Adrenal gland (tissue), 9 donors: ENCODE measurements at regions not wholly inside any gene's neighbourhood (a gene's known extent, or its start where the extent isn't known, plus 50 kb on each side); places are given as distances from the start of the nearest gene placed in this dataset.

Experiments
- DNase-seq, 7 donors: peaks; one replicate each; pipeline ENCODE4 v3.0.0-alpha.2; 2019 to 2020
- H3K27ac ChIP-seq, 5 donors: fragments of 200-600 bp; sonication (generic) in 4 of 5; 1 replicate in 3 of 5; 2 replicates in 2 of 5; pipeline versions ENCODE4 v1.5.1 to v1.8.0; 2016 to 2020; ENCODE audit warnings: mild to moderate bottlenecking in 1 of 5
- H3K27me3 ChIP-seq: fragments of 200-600 bp; 2 replicates; pipeline ENCODE4 v1.8.0; 2021
- H3K36me3 ChIP-seq, 2 donors: fragments of 200-600 bp; replicated peaks in 1 of 2; 1 replicate in 1 of 2; 2 replicates in 1 of 2; pipeline versions ENCODE4 v1.5.1 to v1.8.0; 2018 to 2022
- H3K4me1 ChIP-seq, 2 donors: fragments of 200-600 bp; replicated peaks in 1 of 2; 1 replicate in 1 of 2; 2 replicates in 1 of 2; pipeline versions ENCODE4 v1.5.1 to v1.8.0; 2018 to 2021
- H3K4me3 ChIP-seq, 4 donors: fragments of 200-600 bp; sonication (generic) in 3 of 4; one replicate each; pipeline ENCODE4 v1.5.1; 2016 to 2018
- H3K9me3 ChIP-seq, 3 donors: fragments of 200-600 bp; sonication (generic) in 1 of 3; replicated peaks in 1 of 3; 1 replicate in 2 of 3; 2 replicates in 1 of 3; pipeline versions ENCODE4 v1.5.1 to v1.8.0; 2016 to 2021
- CTCF ChIP-seq, 6 experiments: fragments of 450-650 bp in 4 of 6; fragments of 200-600 bp in 2 of 6; sonication (generic) in 1 of 6; IDR thresholded peaks; 1 replicate in 5 of 6; 2 replicates in 1 of 6; pipeline versions ENCODE4 v1.5.1 to v1.8.0; 2016 to 2021; ENCODE audit warnings: antibody characterized with exemption in 6 of 6, mild to moderate bottlenecking in 2 of 6, moderate library complexity in 1 of 6
- POLR2A ChIP-seq, 2 donors: fragments of 450-650 bp; IDR thresholded peaks; one replicate each; pipeline ENCODE4 v1.6.1; 2017; ENCODE audit warnings: antibody characterized with exemption in 2 of 2, mild to moderate bottlenecking in 2 of 2, moderate library complexity in 1 of 2
- WGBS, 4 donors: extraction: QIAGEN DNeasy Blood & Tissue Kit in 2 of 4; methylation state at CpG; one replicate each; pipeline versions ENCODE4 v1.1.5 to v1.1.7; 2013 to 2017; 5-methylcytosine and 5-hydroxymethylcytosine counted together
- intact Hi-C, 2 donors: fragments of 100-400 bp; cut with DNase I; formaldehyde crosslinking; loops; one replicate each; pipeline versions ENCODE4 v1.14.1 to v1.15.0; 2022 to 2023
- donor health status: healthy with polysubstance abuse.
- donor health status: Bipolar disorder and iron deficiency.
- donor health status: DM: yes; HTN: yes; CAD: no.
- donor health status: DM: no; HTN: no; CAD: no.
- donor health status: DM: no; HTN: no; CAD: no.

DNA sequence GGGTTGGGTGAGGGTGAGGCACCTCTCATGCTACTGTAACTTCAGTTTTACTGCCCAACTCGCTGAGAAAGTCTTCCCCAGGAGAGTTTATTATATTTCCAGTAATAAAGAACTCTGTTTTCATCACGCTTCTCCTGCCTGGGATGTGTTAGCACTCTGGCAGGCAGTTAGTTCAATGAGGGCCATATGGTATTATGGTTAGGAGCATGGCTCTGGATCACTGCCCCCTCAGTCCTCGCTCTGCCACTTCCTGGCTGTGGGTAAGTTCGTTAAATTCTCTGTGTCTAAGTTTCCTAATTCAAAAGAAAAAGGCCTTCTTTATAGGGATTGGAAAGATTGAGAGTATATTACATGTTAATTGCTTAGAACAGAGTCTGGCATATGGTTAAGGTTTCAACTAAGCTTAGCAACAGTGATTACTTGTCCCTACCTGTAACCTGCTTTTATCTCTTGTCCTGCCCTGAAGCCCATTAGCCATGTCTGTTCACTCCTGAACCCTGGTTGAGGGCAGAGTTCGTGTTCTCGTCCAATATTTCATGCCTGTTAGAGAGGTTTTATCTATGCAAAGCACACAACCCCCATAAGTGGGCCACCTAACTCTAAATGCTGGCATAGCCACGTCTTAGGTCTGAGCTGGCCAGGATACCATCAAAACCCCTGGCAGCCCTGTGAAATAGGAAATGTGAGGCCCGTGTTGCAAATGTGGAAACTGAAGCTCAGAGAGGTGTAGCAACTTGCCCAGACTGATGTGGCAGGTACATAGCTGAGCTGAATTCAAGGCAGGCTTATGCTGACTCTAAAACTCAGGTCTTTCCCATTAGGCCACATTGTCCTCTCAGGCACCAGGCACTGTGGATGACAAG is 342.5 kb upstream of the JARID2 start:
- 77 to 88% (median 79%) methylated on average over 8 of the region's 8 CpGs for WGBS, 4 donors
- Histone ChIP-seq H3K27me3 (no peaks in the 10 kb centered on the region), H3K36me3 (no peaks in the 10 kb centered on the region), H3K27ac (no peak overlapping the region), H3K9me3 (no peaks in the 10 kb centered on the region), H3K4me3 (no peak overlapping the region), H3K4me1 (no peaks in the 10 kb centered on the region)
- DNase-seq: no peak
- TF ChIP-seq CTCF (IDR thresholded peaks at IDR 0.05) (no peak), POLR2A (IDR thresholded peaks at IDR 0.05) (no peak)
- intact Hi-C loops: no loop called here

DNA sequence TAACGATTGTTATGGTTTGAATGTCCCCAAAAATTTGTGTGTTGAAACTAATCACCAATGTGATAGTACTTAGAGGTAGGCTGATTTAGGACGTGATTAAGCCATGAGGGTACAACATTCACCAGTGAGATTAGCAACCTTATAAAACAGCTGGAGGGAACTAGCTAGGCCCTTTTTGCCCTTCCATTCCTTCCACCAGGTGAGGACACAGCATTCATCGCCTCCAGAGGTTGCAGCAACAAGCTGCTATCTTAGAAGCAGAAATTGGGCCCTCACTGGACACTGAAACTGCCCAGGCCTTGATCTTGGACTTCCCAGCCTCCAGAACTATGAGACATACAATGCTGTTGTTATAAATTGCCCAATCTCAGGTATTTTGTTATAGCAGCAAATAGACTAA is 340.7 kb upstream of the JARID2 start:
- no peak overlapping the region for H3K27ac ChIP-seq
- H3K36me3 ChIP-seq: no peaks in the 10 kb centered on the region
- no peaks in the 10 kb centered on the region for H3K9me3 ChIP-seq
- DNase-seq: no peak
- no peaks in the 10 kb centered on the region for H3K27me3 ChIP-seq
- intact Hi-C loops: no loop called here
- H3K4me3 ChIP-seq: no peak overlapping the region
- WGBS, 4 donors: 58 to 78% (median 59%) methylated on average over 2 to 3 of the region's 3 CpGs
- no peak for TF ChIP-seq POLR2A (IDR thresholded peaks at IDR 0.05)
- TF ChIP-seq CTCF (IDR thresholded peaks at IDR 0.05): no peak
- no peaks in the 10 kb centered on the region for H3K4me1 ChIP-seq

GRCh38 chr6:14906621-14907020 is 339.2 kb upstream of the JARID2 start:
- DNase-seq: no peak
- Histone ChIP-seq H3K4me1 (no peaks in the 10 kb centered on the region), H3K27ac (no peak overlapping the region), H3K9me3 (no peaks in the 10 kb centered on the region), H3K4me3 (no peak overlapping the region), H3K36me3 (no peaks in the 10 kb centered on the region), H3K27me3 (no peaks in the 10 kb centered on the region)
- TF ChIP-seq POLR2A (IDR thresholded peaks at IDR 0.05): no peak
- TF ChIP-seq CTCF (IDR thresholded peaks at IDR 0.05): no peak
- intact Hi-C loops: no loop called here
- WGBS, 4 donors: 85 to 91% (median 85%) methylated on average over 2 of the region's 2 CpGs

DNA sequence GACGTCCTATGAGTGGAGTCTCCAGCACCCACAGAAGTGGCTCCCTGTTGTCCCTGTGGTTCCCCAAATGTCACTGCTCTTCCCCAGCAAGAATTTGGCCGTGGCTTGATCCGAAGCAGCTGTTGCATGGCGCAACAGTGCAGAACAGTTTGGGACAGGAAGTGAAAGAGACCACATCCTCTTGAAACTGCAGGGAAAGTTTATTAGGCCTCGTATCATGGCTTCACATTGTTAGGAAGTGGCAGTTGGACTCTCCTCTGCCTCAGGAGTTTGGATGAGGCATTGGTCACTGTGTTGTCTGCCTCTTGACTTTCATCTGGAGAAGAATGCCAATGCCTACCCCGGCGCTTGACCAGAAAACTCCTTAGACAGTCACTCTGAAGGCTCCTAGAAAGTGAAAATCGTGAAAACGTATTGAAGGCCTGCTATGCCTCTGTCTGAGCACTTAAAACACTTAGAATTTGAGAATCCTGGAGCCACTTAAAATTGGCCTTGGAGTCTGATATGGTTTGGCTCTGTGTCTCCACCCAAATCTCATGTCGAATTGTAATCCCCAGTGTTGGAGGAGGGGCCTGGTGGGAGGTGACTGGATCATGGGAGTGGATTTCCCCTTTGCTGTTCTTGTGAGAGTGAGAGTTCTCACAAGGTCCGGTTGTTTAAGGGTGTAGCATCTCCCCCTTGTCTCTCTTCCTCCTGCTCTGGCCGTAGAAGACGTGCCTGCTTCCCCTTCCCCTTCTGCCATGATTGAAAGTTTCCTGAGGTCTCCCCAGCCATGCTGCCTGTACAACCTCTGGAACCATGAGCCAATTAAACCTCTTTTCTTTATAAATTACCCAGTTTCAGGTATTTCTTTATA is 334.9 kb upstream of the JARID2 start:
- WGBS, 4 donors: 59 to 73% (median 62%) methylated on average over 13 of the region's 13 CpGs
- no peaks in the 10 kb centered on the region for H3K4me1 ChIP-seq
- DNase-seq: peak; percentile 22 to 77 (median 51)
- intact Hi-C loops: no loop called here
- no peaks in the 10 kb centered on the region for H3K9me3 ChIP-seq
- no peaks in the 10 kb centered on the region for H3K27me3 ChIP-seq
- H3K27ac ChIP-seq: peak overlapping the region in 4 of 5 donors; percentile 28 to 75 (median 52)
- TF ChIP-seq POLR2A (IDR thresholded peaks at IDR 0.05) (no peak), CTCF (IDR thresholded peaks at IDR 0.05) (no peak)
- no peak overlapping the region for H3K4me3 ChIP-seq
- no peaks in the 10 kb centered on the region for H3K36me3 ChIP-seq
